Keratinocyte (primary cell): ENCODE measurements at regions not wholly inside any gene's neighbourhood (a gene's known extent, or its start where the extent isn't known, plus 50 kb on each side); places are given as distances from the start of the nearest gene placed in this dataset.

Experiments
- DNase-seq: peaks from one replicate; pipeline ENCODE4 v3.0.0-alpha.2; 2011; ENCODE audit warnings: low read depth, missing footprints, low spot score
- FAIRE-seq: peaks from 2 replicates; lab custom pipeline; 2011; peaks lifted over from hg19 to GRCh38; lab: Jason Lieb, UNC
- H2AFZ ChIP-seq: 2 replicates; pipeline ENCODE4 v1.6.0; 2012; ENCODE audit warnings: low read length, control low read depth, inconsistent platforms; ENCODE audit not compliant: control insufficient read depth
- H3K27ac ChIP-seq: 2 replicates; pipeline ENCODE4 v1.5.1; 2011; ENCODE audit warnings: low read length; ENCODE audit not compliant: control insufficient read depth, insufficient read depth
- H3K27me3 ChIP-seq: 3 replicates; pipeline ENCODE4 v1.6.0; 2011; ENCODE audit warnings: low read length; ENCODE audit not compliant: control insufficient read depth, insufficient read depth; ENCODE audit errors: extremely low read depth
- H3K36me3 ChIP-seq, 2 experiments: 2 replicates in 1 of 2; 3 replicates in 1 of 2; pipeline ENCODE4 v1.5.1; 2011; ENCODE audit warnings: low read length in 2 of 2, mild to moderate bottlenecking in 1 of 2; ENCODE audit not compliant: control insufficient read depth in 2 of 2, insufficient read depth in 2 of 2; ENCODE audit errors: extremely low read depth in 1 of 2
- H3K4me1 ChIP-seq: 3 replicates; pipeline ENCODE4 v1.5.1; 2011; ENCODE audit warnings: low read length; ENCODE audit not compliant: control insufficient read depth, insufficient read depth; ENCODE audit errors: extremely low read depth
- H3K4me2 ChIP-seq: 3 replicates; pipeline ENCODE4 v1.6.0; 2011; ENCODE audit warnings: low read depth, low read length; ENCODE audit not compliant: control insufficient read depth, insufficient read depth; ENCODE audit errors: extremely low read depth
- H3K4me3 ChIP-seq, 3 experiments: fragments of 200-600 bp in 1 of 3; sonication (generic) in 1 of 3; 2 replicates in 2 of 3; 3 replicates in 1 of 3; pipeline ENCODE4 v1.5.1; 2011 to 2016; ENCODE audit warnings: low read length in 3 of 3, mild to moderate bottlenecking in 3 of 3, control low read depth in 2 of 3, inconsistent platforms in 1 of 3, low read depth in 1 of 3, mixed read lengths in 1 of 3, mixed run types in 1 of 3, moderate library complexity in 1 of 3; ENCODE audit not compliant: control insufficient read depth in 2 of 3, insufficient read depth in 2 of 3; ENCODE audit errors: extremely low read depth in 1 of 3
- H3K79me2 ChIP-seq: 2 replicates; pipeline ENCODE4 v1.6.0; 2012; ENCODE audit warnings: low read length; ENCODE audit not compliant: control insufficient read depth, insufficient read depth
- H3K9ac ChIP-seq: 3 replicates; pipeline ENCODE4 v1.6.0; 2011; ENCODE audit warnings: low read length; ENCODE audit not compliant: control insufficient read depth, insufficient read depth; ENCODE audit errors: extremely low read depth
- H3K9me1 ChIP-seq: 3 replicates; pipeline ENCODE4 v1.6.0; 2011; ENCODE audit warnings: low read length; ENCODE audit not compliant: control insufficient read depth, insufficient read depth; ENCODE audit errors: extremely low read depth
- H3K9me3 ChIP-seq: 2 replicates; pipeline ENCODE4 v1.5.1; 2012; ENCODE audit warnings: low read depth, low read length; ENCODE audit not compliant: control insufficient read depth
- H4K20me1 ChIP-seq: 3 replicates; pipeline ENCODE4 v1.6.0; 2011; ENCODE audit warnings: low read length; ENCODE audit not compliant: control insufficient read depth, insufficient read depth; ENCODE audit errors: extremely low read depth
- EZH2 ChIP-seq: IDR thresholded peaks from one replicate; pipeline ENCODE4 v1.6.1; 2012; ENCODE audit warnings: inconsistent platforms, mild to moderate bottlenecking, low read length, moderate library complexity
- dilution Hi-C: fragments of 300-500 bp; cut with MboI; formaldehyde crosslinking; loops from one replicate; pipeline ENCODE4 v1.7.0; 2020; ENCODE audit warnings: low sequenced_read_pairs; ENCODE audit not compliant: extremely low pct_ligation_motif_present
- TF ChIP-seq, protein P1 (sequence below), 3 experiments: IDR thresholded peaks in 1 of 3; conservative IDR thresholded peaks in 1 of 3; optimal IDR thresholded peaks in 1 of 3; 2 replicates in 2 of 3; 3 replicates in 1 of 3; pipeline versions ENCODE3 to v1.5.1; 2011; ENCODE audit warnings: low read length in 3 of 3, mild to moderate bottlenecking in 3 of 3, moderate library complexity in 2 of 3, control low read depth in 1 of 3, inconsistent platforms in 1 of 3; ENCODE audit not compliant: insufficient read depth in 2 of 3; ENCODE audit errors: extremely low read depth in 1 of 3

DNA sequence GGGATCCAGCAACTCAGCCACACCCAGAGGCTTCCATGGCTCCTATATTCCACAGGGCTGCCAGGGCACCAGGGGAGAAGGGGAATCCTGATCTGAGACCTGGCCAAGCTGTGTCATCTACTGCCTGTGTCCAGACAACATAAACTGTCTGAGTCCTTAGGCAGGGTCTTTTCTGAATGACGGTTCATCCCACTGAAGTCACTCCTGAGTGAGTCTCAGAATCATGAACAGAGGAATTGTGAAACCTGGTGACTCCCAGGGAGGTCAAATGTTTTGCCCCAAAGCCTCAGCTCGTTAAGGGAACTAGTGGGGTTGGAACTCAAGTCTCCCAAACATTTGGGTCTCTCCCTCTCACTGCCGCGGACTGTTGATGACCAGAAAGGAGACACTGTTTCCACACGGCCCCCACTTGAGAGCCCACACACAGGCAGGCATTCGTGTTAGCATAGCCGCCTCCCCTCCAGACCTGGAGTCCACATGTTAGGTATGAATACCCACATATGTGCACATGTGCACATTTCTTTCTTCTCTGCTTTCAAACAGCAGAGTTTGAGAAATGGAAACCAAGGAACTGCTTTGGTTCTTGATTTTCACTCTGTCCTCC lies 87.2 kb upstream of the KCNK12 start:
- Histone ChIP-seq H3K9me1 (no peaks in the 10 kb centered on the region), H3K36me3 (no peaks in the 10 kb centered on the region), H4K20me1 (no peaks in the 10 kb centered on the region), H3K79me2 (no peaks in the 10 kb centered on the region), H2AFZ (no peak overlapping the region), H3K27ac (no peak overlapping the region), H3K4me2 (no peak overlapping the region), H3K9me3 (no peaks in the 10 kb centered on the region), H3K4me1 (peaks cover 4% of the 10 kb centered on the region), H3K9ac (no peak overlapping the region), H3K4me3 (no peak overlapping the region), H3K27me3 (peaks cover 3% of the 10 kb centered on the region)
- TF ChIP-seq, protein P1, sequence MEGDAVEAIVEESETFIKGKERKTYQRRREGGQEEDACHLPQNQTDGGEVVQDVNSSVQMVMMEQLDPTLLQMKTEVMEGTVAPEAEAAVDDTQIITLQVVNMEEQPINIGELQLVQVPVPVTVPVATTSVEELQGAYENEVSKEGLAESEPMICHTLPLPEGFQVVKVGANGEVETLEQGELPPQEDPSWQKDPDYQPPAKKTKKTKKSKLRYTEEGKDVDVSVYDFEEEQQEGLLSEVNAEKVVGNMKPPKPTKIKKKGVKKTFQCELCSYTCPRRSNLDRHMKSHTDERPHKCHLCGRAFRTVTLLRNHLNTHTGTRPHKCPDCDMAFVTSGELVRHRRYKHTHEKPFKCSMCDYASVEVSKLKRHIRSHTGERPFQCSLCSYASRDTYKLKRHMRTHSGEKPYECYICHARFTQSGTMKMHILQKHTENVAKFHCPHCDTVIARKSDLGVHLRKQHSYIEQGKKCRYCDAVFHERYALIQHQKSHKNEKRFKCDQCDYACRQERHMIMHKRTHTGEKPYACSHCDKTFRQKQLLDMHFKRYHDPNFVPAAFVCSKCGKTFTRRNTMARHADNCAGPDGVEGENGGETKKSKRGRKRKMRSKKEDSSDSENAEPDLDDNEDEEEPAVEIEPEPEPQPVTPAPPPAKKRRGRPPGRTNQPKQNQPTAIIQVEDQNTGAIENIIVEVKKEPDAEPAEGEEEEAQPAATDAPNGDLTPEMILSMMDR (optimal IDR thresholded peaks at IDR 0.05 in 1 of 3, IDR thresholded peaks at IDR 0.05 in 1 of 3, conservative IDR thresholded peaks at IDR 0.05 in 1 of 3; ENCODE audit: extremely low read depth in 1 of 3, insufficient read depth in 2 of 3, low read length in 3 of 3), result no peak
- no peak for TF ChIP-seq EZH2
- DNase-seq (no peak), FAIRE-seq (no peak)
- dilution Hi-C loops, result no loop called here

DNA sequence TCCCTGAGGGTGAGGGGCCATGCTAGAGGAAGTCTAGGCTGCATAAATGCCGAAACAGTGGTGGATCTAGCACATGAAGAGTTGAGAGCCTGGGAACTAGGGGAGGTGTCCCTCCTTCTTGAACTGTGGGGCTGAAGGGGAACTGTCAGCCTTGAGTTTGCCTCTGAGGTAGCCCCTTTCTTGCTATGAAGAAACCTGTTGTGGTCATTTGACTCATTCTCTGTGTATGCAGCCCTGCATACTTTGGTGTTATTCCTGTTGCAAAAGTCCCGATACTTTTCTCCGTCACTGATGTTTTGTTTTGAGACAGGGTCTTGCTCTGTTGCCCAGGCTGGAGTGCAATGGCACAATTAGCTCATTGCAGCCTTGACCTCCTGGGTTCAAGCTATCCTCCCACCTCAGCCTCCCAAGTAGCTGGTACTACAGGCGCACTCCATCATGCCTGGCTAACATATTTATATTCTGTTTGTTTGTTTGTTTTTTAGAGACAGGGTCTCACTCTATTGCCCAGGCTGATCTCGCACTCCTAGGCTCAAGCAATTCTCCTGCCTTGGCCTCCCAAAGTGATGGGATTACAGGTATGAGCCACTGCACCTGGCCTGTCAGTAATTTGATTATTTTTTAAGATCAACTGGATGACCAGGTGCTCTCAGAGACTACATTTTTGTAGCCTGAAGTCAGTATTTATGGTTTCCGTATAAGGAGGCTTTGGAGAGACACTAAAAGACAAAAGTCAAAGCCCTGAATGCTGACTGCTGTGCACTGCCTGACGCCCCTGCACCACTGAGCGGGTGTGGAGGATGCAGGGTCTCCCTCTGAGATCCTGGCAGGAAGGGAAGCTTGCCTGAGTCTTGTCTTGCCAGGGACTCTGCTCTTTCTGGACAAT lies 86.2 kb upstream of the KCNK12 start:
- Histone ChIP-seq H3K27me3 (peaks cover 4% of the 10 kb centered on the region), H3K79me2 (no peaks in the 10 kb centered on the region), H3K9ac (no peak overlapping the region), H3K4me1 (peaks cover 4% of the 10 kb centered on the region), H3K9me3 (no peaks in the 10 kb centered on the region), H3K4me2 (no peak overlapping the region), H2AFZ (no peak overlapping the region), H3K36me3 (no peaks in the 10 kb centered on the region), H3K4me3 (no peak overlapping the region), H3K9me1 (no peaks in the 10 kb centered on the region), H3K27ac (no peak overlapping the region), H4K20me1 (no peaks in the 10 kb centered on the region)
- FAIRE-seq, result no peak
- no peak for DNase-seq
- dilution Hi-C loops, result no loop called here
- TF ChIP-seq, protein P1 (optimal IDR thresholded peaks at IDR 0.05 in 1 of 3, IDR thresholded peaks at IDR 0.05 in 1 of 3, conservative IDR thresholded peaks at IDR 0.05 in 1 of 3; ENCODE audit: extremely low read depth in 1 of 3, insufficient read depth in 2 of 3, low read length in 3 of 3), result no peak
- TF ChIP-seq EZH2, result no peak
